ENCODE measurements at regions not wholly inside any gene's neighbourhood (a gene's known extent, or its start where the extent isn't known, plus 50 kb on each side); places are given as distances from the start of the nearest gene placed in this dataset.

GRCh38 chr1:73617145-73617544, 580.8 kb downstream of the LRRIQ3 start:
- TF ChIP-seq CTCF (IDR thresholded peaks at IDR 0.05; ENCODE audit: low read length) (no peak), EZH2 (IDR thresholded peaks at IDR 0.05; ENCODE audit: borderline replicate concordance, low read length) (no peak)

All from OCI-LY1 (cell line).